Hepatocyte (in vitro differentiated cells): ENCODE measurements at regions not wholly inside any gene's neighbourhood (a gene's known extent, or its start where the extent isn't known, plus 50 kb on each side); places are given as distances from the start of the nearest gene placed in this dataset.

Experiments
- EZH2phosphoT487 ChIP-seq: fragments of 200-600 bp; sonication (generic); IDR thresholded peaks from one replicate; pipeline ENCODE4 v1.6.1; 2018; ENCODE audit warnings: antibody characterized with exemption, mild to moderate bottlenecking, low read depth, moderate library complexity; ENCODE audit not compliant: unreplicated experiment, severe bottlenecking
- TF ChIP-seq, protein P1 (sequence below): fragments of 200-600 bp; sonication (generic); IDR thresholded peaks from 2 replicates; pipeline ENCODE4 v1.5.1; 2016; ENCODE audit warnings: antibody characterized with exemption, mild to moderate bottlenecking; ENCODE audit not compliant: poor library complexity

DNA sequence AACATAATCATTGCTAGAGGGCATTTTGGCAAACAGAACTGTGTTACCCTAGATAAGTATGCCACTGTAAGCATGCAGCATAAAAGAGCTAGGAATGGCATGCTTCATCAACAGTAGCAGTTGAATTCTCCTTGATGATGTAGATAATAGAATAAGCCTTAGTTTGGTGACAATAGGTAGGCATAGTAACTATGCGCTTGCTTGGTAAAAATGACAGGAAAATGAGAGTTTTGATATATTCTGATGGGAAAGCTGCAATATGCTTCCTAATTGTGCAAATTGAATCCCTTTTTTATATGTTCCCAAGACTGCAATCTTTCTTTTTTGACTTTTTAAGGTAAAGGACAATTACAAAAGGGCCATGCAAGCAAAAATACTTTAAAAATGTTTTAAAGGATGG is 930.9 kb upstream of the FAM98A start:
- no peak for TF ChIP-seq EZH2phosphoT487
- TF ChIP-seq, protein P1, sequence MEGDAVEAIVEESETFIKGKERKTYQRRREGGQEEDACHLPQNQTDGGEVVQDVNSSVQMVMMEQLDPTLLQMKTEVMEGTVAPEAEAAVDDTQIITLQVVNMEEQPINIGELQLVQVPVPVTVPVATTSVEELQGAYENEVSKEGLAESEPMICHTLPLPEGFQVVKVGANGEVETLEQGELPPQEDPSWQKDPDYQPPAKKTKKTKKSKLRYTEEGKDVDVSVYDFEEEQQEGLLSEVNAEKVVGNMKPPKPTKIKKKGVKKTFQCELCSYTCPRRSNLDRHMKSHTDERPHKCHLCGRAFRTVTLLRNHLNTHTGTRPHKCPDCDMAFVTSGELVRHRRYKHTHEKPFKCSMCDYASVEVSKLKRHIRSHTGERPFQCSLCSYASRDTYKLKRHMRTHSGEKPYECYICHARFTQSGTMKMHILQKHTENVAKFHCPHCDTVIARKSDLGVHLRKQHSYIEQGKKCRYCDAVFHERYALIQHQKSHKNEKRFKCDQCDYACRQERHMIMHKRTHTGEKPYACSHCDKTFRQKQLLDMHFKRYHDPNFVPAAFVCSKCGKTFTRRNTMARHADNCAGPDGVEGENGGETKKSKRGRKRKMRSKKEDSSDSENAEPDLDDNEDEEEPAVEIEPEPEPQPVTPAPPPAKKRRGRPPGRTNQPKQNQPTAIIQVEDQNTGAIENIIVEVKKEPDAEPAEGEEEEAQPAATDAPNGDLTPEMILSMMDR = no peak
